CD4-positive, alpha-beta memory T cell (primary cell): ENCODE measurements at regions not wholly inside any gene's neighbourhood (a gene's known extent, or its start where the extent isn't known, plus 50 kb on each side); places are given as distances from the start of the nearest gene placed in this dataset.

ENCODE experiments used
- CTCF ChIA-PET: fragments of 350-600 bp; sonication (Branson Sonifier 250); formaldehyde crosslinking; loops from one replicate; lab custom pipeline; 2021; ENCODE audit warnings: inconsistent platforms; ENCODE audit not compliant: partially characterized antibody; lab: Charles Lee
- POLR2A ChIA-PET: fragments of 350-600 bp; sonication (Branson Sonifier 250); formaldehyde crosslinking; loops from one replicate; lab custom pipeline; 2021; ENCODE audit not compliant: partially characterized antibody; lab: Charles Lee
- DNase-seq, 5 donors: peaks; one replicate each; pipeline versions ENCODE4 v3.0.0 to v3.0.0-alpha.2; 2020 to 2022; ENCODE audit warnings: mixed read lengths in 1 of 5
- H3K27ac ChIP-seq: one replicate; pipeline ENCODE4 v1.7.0; 2013; ENCODE audit warnings: low read depth, low read length
- H3K27me3 ChIP-seq: 2 replicates; pipeline ENCODE4 v1.7.0; 2013; ENCODE audit warnings: mild to moderate bottlenecking, low read length, moderate library complexity; ENCODE audit not compliant: insufficient read depth
- H3K36me3 ChIP-seq: 2 replicates; pipeline ENCODE4 v1.7.0; 2013; ENCODE audit warnings: mild to moderate bottlenecking, low read length, moderate library complexity; ENCODE audit not compliant: insufficient read depth
- H3K4me1 ChIP-seq: 2 replicates; pipeline ENCODE4 v1.7.0; 2013; ENCODE audit warnings: mild to moderate bottlenecking, low read length, moderate library complexity; ENCODE audit not compliant: insufficient read depth
- H3K4me3 ChIP-seq, 2 donors: one replicate each; pipeline ENCODE4 v1.7.0; 2013; ENCODE audit warnings: low read length in 2 of 2, mild to moderate bottlenecking in 1 of 2
- H3K9me3 ChIP-seq, 2 donors: one replicate each; pipeline ENCODE4 v1.7.0; 2013; ENCODE audit warnings: low read length in 2 of 2, control low read depth in 1 of 2; ENCODE audit not compliant: control insufficient read depth in 1 of 2
- H3K27ac Mint-ChIP-seq, 7 donors: one replicate each; pipeline ENCODE4 v1.8.0; 2020 to 2021; ENCODE audit warnings: mixed read lengths in 7 of 7, mild to moderate bottlenecking in 6 of 7, inconsistent platforms in 3 of 7, moderate library complexity in 3 of 7
- H3K27me3 Mint-ChIP-seq, 2 donors: one replicate each; pipeline ENCODE4 v1.8.0; 2020 to 2021; ENCODE audit warnings: mixed read lengths in 2 of 2
- H3K36me3 Mint-ChIP-seq, 2 donors: one replicate each; pipeline ENCODE4 v1.8.0; 2020 to 2021; ENCODE audit warnings: mixed read lengths in 2 of 2, inconsistent platforms in 1 of 2, mild to moderate bottlenecking in 1 of 2
- H3K4me1 Mint-ChIP-seq, 4 donors: one replicate each; pipeline ENCODE4 v1.8.0; 2020 to 2021; ENCODE audit warnings: mixed read lengths in 4 of 4, mild to moderate bottlenecking in 1 of 4
- H3K4me3 Mint-ChIP-seq, 8 donors: one replicate each; pipeline ENCODE4 v1.8.0; 2020 to 2021; ENCODE audit warnings: mixed read lengths in 8 of 8, mild to moderate bottlenecking in 7 of 8, moderate library complexity in 6 of 8, inconsistent platforms in 3 of 8
- H3K9me3 Mint-ChIP-seq, 8 donors: one replicate each; pipeline ENCODE4 v1.8.0; 2020 to 2021; ENCODE audit warnings: mixed read lengths in 8 of 8, mild to moderate bottlenecking in 5 of 8, inconsistent platforms in 3 of 8, moderate library complexity in 1 of 8
- intact Hi-C: fragments of 100-400 bp; cut with micrococcal nuclease; formaldehyde crosslinking; loops from one replicate; pipeline ENCODE4 v1.15.1; 2023

DNA sequence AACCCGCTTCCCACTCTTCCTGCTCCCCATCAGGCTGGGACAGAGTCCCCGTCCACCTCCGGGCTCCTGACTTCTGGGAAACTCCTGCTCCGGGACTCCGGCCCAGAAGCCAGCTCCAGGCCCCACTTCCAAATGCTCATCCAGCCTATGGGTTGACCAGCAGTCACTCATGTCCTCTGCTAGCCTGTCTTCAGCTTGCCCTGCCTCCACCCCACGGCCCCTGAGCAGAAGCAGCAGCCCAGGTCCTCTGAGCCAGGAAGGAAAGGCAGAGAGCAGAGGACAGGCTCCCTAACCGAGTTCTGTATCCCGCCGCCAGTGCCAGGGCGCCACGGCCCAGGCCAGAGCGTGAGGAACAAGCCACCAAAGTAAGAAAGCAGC lies 86.4 kb upstream of the ID2 start:
- POLR2A ChIA-PET, result no interaction called here
- Mint-ChIP-seq H3K4me1 (peaks cover 0 to 14% (median 4%) of the 10 kb centered on the region in 4 donors), H3K27me3 (peaks cover 3 to 7% of the 10 kb centered on the region in 2 donors), H3K27ac (no peak overlapping the region), H3K36me3 (no peaks in the 10 kb centered on the region), H3K4me3 (no peak overlapping the region), H3K9me3 (peaks cover 0 to 2% (median 0%) of the 10 kb centered on the region in 8 donors)
- H3K36me3 ChIP-seq, result no peaks in the 10 kb centered on the region
- no peak for DNase-seq
- intact Hi-C loops, result no loop called here
- H3K4me1 ChIP-seq, result peaks cover 3% of the 10 kb centered on the region
- H3K27me3 ChIP-seq, result no peaks in the 10 kb centered on the region
- CTCF ChIA-PET, result no interaction called here
- H3K4me3 ChIP-seq, result no peak overlapping the region
- H3K27ac ChIP-seq, result no peak overlapping the region
- no peaks in the 10 kb centered on the region for H3K9me3 ChIP-seq

DNA sequence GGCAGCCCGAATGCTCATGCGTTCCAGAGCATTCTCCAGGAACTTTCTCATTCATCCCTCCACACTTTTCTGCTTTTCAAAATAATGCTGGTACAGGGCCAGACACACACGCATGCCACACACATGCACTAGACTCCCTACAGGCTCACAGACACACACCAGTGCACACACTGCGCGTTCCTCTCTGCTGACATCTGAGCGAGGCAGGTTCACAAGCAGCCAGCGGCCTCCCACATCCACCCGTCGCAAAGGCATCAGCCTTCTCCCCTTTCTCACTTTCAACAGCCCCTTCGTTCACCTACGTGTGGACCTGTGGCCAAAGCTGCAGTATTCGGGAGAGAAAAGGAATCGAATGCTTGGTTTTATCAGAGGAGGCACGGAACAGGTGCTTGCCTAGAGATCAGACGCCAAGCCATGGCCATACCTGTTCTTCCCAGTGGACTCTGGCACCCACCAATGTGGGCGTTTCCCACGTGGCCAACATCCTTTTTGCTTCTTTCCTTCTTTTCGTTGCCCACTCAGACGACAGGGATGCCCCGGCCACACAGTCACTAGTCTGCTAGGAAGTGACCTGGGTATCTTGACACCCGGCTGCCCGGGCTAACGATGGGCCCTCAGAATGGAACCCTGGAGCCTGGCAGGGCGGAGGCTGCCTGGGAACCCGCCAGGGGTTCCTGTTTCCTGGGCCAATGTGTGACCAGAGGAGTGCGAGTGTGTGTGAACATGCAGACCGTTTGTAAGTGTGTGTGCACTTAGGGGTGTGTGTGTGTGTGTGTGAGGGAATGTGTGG lies 85.8 kb upstream of the ID2 start:
- no peaks in the 10 kb centered on the region for H3K27me3 ChIP-seq
- peaks cover 0 to 2% (median 0%) of the 10 kb centered on the region in 8 donors for H3K9me3 Mint-ChIP-seq

DNA sequence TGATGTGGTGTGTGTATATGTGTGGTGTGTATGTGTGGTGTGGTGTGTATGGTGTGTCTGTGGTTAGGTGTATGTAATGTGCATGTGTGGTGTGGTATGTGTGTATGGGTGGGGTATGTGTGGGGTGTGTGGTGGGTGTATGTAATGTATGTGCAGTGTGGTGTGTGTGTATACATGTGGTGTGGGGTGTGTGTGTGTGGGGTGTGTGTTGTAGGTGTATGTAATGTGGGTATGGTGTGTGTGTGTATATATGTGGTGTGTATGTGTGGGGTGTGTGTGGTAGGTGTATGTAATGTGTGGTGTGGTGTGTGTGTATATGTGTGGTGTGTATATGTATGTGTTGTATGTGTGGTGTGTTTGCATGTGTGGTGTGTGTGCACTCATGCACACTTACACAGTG lies 84.8 kb upstream of the ID2 start:
- no peak overlapping the region for H3K27ac ChIP-seq
- H3K36me3 ChIP-seq, result no peaks in the 10 kb centered on the region
- peaks cover 0 to 2% (median 0%) of the 10 kb centered on the region in 8 donors for H3K9me3 Mint-ChIP-seq
- no peak overlapping the region for H3K4me3 ChIP-seq
- H3K4me1 ChIP-seq, result peaks cover 3% of the 10 kb centered on the region
- intact Hi-C loops, result no loop called here
- peaks cover 3 to 7% of the 10 kb centered on the region in 2 donors for H3K27me3 Mint-ChIP-seq
- no peak for DNase-seq
- peak overlapping the region in 1 of 7 donors; percentile 2 for H3K27ac Mint-ChIP-seq
- H3K9me3 ChIP-seq, result no peaks in the 10 kb centered on the region
- H3K4me3 Mint-ChIP-seq, result no peak overlapping the region
- no peaks in the 10 kb centered on the region for H3K27me3 ChIP-seq
- ChIA-PET POLR2A (no interaction called here), CTCF (interaction anchor here (1.1 kb wide), 1 partner anchor 9 kb away, joined by 3 read pairs; no protein-coding TSS in a partner anchor)
- H3K4me1 Mint-ChIP-seq, result peaks cover 0 to 14% (median 4%) of the 10 kb centered on the region in 4 donors
- H3K36me3 Mint-ChIP-seq, result no peaks in the 10 kb centered on the region

More for the DNA sequence above, 85.8 kb upstream of the ID2 start:
- Mint-ChIP-seq H3K4me1 (peaks cover 0 to 14% (median 4%) of the 10 kb centered on the region in 4 donors), H3K27me3 (peaks cover 3 to 7% of the 10 kb centered on the region in 2 donors), H3K36me3 (no peaks in the 10 kb centered on the region), H3K4me3 (no peak overlapping the region), H3K27ac (no peak overlapping the region)
- no peaks in the 10 kb centered on the region for H3K36me3 ChIP-seq
- ChIA-PET POLR2A (no interaction called here), CTCF (no interaction called here)
- no peak for DNase-seq
- peaks cover 3% of the 10 kb centered on the region for H3K4me1 ChIP-seq
- H3K4me3 ChIP-seq, result no peak overlapping the region
- H3K9me3 ChIP-seq, result no peaks in the 10 kb centered on the region
- no peak overlapping the region for H3K27ac ChIP-seq
- intact Hi-C loops, result no loop called here

DNA sequence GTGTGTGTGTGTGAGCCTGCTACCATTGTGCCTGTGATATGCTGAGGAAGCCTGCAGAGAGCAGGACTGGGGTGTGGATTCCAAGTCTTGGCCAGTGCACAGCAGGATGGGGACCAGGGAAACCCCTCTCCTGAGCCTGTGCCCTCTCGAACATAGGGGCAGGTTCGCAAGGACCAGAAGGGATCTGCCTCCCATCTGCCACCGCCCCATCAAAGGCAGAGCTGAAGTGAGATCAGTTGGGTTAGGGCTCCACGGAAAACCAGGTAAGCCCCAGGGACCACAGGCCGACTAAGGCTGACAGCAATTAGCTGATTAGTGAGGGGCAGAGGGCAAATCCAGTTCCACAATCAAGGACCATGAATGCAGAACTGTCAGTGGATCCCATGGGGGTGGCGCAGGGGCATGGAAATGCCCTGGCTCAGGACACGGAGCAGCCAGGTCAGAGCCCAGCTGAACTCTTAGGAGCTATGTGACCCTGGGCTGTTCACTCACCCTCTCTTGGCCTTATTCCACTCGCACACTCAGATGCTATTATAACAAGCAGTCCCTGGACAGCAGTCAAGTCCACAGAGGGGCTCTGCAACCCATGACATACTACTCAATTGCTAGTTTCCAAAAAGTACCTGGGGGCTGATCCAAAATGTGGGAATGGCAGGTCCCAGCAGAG lies 84.2 kb upstream of the ID2 start:
- Mint-ChIP-seq H3K27ac (no peak overlapping the region), H3K4me3 (no peak overlapping the region), H3K4me1 (peaks cover 0 to 13% (median 2%) of the 10 kb centered on the region in 4 donors), H3K36me3 (no peaks in the 10 kb centered on the region), H3K27me3 (peaks cover 3 to 4% of the 10 kb centered on the region in 2 donors), H3K9me3 (peaks cover 0 to 2% (median 0%) of the 10 kb centered on the region in 8 donors)
- Histone ChIP-seq H3K36me3 (no peaks in the 10 kb centered on the region), H3K27me3 (no peaks in the 10 kb centered on the region), H3K27ac (no peak overlapping the region), H3K4me3 (no peak overlapping the region), H3K4me1 (peaks cover 3% of the 10 kb centered on the region), H3K9me3 (no peaks in the 10 kb centered on the region)
- POLR2A ChIA-PET, result no interaction called here
- no peak for DNase-seq
- intact Hi-C loops, result no loop called here
- CTCF ChIA-PET, result interaction anchor here (1.1 kb wide), 1 partner anchor 9 kb away, joined by 3 read pairs; no protein-coding TSS in a partner anchor

DNA sequence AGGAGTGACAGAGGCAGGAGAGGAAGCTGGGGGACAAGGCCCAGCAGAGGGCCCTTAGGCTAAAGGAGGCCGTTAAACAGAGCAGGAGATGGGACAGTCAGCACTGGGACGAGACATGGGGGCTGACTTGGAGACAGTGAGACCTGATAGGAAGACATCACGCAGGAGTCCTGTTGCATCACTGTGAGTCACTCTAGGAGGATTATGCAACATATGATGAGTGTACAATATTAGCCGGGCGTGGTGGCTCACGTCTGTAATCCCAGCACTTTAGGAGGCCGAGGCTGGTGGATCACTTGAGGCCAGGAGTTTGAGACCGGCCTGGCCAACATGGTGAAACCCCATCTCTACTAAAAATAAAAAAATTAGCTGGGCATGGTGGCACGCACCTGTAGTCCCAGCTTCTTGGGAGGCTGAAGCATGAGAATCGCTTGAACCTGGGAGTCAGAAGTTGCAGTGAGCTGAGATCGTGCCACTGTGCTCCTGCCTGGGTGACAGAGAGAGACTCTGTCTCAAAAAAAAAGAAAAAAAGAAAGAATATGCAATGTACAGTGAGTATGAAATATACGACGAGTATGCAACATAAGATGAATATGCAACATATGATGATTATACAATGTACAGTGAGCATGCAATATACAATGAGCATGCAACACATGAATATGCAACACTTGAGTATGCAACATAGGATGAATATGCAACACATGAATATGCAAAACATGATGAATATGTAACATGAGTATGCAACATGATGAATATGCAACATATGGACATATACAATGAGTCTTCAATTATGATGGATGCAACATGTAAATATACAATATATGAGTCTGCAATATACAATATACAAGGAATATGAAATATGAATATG lies 83.3 kb upstream of the ID2 start:
- Histone ChIP-seq H3K27me3 (no peaks in the 10 kb centered on the region), H3K9me3 (no peaks in the 10 kb centered on the region), H3K4me1 (peaks cover 3% of the 10 kb centered on the region), H3K4me3 (no peak overlapping the region), H3K36me3 (no peaks in the 10 kb centered on the region), H3K27ac (no peak overlapping the region)
- intact Hi-C loops, result no loop called here
- ChIA-PET POLR2A (no interaction called here), CTCF (interaction anchor here (1.1 kb wide), 1 partner anchor 8 kb away, joined by 3 read pairs; no protein-coding TSS in a partner anchor)
- Mint-ChIP-seq H3K9me3 (no peaks in the 10 kb centered on the region), H3K36me3 (no peaks in the 10 kb centered on the region), H3K4me3 (no peak overlapping the region), H3K27me3 (peaks cover 1 to 3% of the 10 kb centered on the region in 2 donors), H3K27ac (no peak overlapping the region), H3K4me1 (peaks cover 0 to 10% (median 1%) of the 10 kb centered on the region in 4 donors)
- DNase-seq, result no peak

DNA sequence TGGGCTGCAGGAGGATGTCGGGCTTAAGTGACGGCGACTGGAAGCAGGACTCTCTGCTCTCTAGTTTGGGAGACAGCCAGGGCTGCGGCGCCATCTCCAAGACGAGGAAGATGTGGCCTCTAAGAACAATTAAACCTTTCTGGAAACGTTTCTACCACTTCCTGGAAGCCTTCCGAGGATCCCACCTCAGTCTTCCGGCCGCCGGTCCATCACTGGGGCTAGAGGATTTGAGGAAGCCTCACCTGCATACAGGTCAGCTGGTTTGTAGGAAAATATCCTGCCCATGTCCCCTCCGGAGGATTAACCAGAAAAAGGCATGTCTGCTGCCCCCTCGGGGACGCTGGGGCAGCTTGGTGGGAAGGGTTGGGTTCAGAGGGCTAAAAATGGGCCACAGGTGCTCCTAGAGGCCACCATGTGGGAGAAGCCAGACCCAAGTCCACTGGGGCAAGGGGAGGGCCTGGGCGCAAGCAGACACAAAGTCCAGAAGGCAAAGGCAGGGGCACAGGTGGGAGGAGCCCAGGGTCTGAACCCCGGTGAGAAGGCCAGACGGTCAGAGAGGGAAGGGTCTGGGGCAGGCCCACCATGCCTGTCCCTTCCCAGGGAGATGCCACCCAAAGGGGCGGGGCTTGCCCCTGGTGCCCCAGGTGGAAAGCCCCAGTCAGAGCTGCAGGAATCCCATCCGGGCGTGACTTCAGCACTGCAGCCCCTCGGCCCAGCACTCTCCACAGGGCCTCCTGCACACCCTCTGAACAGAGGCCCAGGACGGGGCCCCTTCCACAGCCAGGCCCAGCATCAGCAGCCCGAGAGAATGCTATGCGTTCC lies 82.2 kb upstream of the ID2 start:
- H3K36me3 Mint-ChIP-seq, result no peaks in the 10 kb centered on the region
- ChIA-PET CTCF (no interaction called here), POLR2A (no interaction called here)
- H3K27me3 Mint-ChIP-seq, result no peaks in the 10 kb centered on the region
- DNase-seq, result no peak
- no peaks in the 10 kb centered on the region for H3K9me3 Mint-ChIP-seq
- Histone ChIP-seq H3K4me3 (no peak overlapping the region), H3K27me3 (no peaks in the 10 kb centered on the region), H3K36me3 (no peaks in the 10 kb centered on the region), H3K9me3 (no peaks in the 10 kb centered on the region), H3K4me1 (no peaks in the 10 kb centered on the region), H3K27ac (no peak overlapping the region)
- no peak overlapping the region for H3K4me3 Mint-ChIP-seq
- H3K27ac Mint-ChIP-seq, result no peak overlapping the region
- intact Hi-C loops, result no loop called here
- H3K4me1 Mint-ChIP-seq, result peaks cover 0 to 6% (median 1%) of the 10 kb centered on the region in 4 donors
